Caki2 (cell line): ENCODE measurements at regions not wholly inside any gene's neighbourhood (a gene's known extent, or its start where the extent isn't known, plus 50 kb on each side); places are given as distances from the start of the nearest gene placed in this dataset.
"Not testable (repeated sequence)": the region's sequence is repeated elsewhere in the genome, so short reads cannot be mapped to it uniquely, and the experiment has no call there.

Experiments
- DNase-seq: peaks from one replicate; pipeline ENCODE4 v3.0.0-alpha.2; 2015; ENCODE audit warnings: low read depth
- in situ Hi-C: cut with HindIII; loops from 2 replicates; pipeline ENCODE4 v1.10.0; 2016; ENCODE audit warnings: low sequenced_read_pairs, low pct_unique_long_range_greater_than_20kb, mixed read lengths

DNA sequence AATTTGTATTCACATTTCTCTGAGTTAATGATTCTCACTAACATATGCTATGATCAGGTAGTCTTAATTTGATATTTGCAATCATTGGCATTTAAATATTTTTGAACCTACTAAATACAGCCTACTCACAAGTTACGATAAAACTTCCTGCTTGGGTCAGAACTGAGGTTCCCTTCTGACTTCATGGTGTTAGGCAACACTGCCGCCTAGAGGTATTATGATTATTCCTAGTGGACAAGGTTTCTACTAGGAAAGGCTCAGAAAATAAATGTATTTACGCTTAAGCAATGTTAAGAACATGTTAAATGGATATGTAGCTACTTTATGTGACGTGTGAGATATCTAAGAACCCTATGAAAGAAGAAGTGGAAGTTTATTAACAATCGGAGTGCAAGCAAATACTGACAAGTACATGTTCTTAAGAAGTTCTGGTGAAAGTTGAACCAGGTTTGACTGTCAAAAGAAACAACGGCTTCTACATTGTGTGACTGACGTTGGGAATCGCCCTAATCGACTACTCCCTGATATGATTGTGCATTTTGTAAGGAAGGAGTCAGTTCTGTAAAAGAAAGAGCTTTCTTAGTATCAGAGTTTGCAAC is 1395.8 kb downstream of the SLITRK5 start:
- DNase-seq, result peak; percentile 16
- in situ Hi-C loops, result no loop called here

DNA sequence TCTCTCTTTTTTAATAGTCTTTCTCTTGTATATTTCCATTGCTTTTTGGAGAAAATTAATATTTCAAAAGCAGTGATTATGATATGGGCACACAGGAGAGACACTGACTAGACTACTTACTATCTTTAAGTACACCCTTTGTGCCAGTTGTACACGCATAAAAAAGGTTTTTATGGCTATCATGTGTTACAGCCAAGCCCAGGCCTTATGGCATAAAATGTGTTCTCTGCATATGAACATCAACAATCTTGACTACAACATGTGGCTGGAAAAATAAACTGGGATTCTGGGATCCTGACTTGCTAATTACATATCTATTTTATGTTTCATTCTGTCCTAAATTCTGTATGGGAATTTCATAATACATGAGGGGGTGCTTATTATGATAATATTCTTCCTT is 1401.8 kb downstream of the SLITRK5 start:
- in situ Hi-C loops, result no loop called here

DNA sequence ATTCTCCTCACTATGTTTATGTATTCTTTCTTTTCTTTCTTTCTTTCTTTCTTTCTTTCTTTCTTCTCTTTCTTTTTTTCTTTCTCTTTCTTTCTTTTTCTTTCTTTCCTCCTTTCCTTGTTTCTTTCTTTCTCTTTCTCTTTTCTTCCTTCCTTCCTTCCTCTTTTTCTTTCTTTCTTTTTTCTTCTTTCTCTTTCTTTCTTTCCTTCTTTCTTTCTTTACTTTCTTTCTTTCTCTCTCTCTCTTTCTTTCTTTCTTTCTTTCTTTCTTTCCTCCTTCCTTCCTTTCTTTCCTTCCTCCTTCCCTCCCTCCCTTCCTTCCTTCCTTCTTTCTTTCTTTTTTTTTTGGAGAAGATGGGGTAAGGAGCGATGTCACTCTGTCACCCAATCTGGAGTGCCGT is 1405.5 kb downstream of the SLITRK5 start:
- in situ Hi-C loops, result no loop called here
- no peak for DNase-seq

More for the DNA sequence above, 1401.8 kb downstream of the SLITRK5 start:
- DNase-seq, result no peak

DNA sequence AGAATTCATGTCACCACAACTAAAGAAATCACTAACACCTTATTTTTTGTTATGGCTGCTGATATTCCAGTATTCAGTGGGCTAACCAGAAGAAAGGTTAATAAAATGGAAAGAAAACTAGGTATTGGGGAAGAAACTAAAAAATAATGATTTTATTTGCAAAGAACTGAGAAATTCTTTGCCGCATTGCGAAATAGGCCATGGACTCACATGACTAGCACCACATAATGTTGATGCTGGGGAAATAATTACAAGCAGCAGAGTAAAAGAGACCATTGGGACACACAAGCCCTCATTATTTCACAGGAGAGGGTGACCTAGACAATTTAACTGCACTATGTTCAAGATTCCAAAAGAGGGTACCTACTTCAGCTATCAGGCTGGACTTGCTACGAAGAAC is 1411.5 kb downstream of the SLITRK5 start:
- DNase-seq, result no peak
- in situ Hi-C loops, result no loop called here

DNA sequence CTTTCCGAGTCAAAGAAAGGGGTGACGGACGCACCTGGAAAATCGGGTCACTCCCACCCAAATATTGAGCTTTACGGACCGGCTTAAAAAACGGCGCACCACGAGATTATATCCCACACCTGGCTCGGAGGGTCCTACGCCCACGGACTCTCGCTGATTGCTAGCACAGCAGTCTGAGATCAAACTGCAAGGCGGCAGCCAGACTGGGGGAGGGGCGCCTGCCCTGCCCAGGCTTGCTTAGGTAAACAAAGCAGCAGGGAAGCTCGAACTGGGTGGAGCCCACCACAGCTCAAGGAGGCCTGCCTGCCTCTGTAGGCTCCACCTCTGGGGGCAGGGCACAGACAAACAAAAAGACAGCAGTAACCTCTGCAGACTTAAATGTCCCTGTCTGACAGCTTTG is 1416.9 kb downstream of the SLITRK5 start:
- in situ Hi-C loops, result not testable (repeated sequence)

DNA sequence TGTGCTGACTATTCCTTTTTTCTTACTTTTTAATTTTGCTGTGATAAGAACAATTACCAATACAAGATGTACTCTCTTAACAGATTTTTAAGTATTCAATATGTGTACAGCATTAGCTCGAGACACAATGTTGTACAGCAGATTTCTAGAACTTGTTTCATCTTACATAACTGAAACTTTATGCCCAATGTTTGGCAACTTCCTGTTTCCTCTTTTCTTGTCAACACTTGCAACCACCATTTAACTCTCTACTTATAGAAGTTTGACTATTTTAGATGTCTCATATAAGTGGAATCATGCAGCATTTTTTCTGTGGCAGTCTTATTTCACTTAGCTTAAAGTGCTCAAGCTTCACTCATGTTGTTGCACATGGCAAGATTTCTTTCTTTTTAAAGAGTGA is 1426.8 kb downstream of the SLITRK5 start:
- DNase-seq, result no peak
- in situ Hi-C loops, result no loop called here

More for the DNA sequence above, 1416.9 kb downstream of the SLITRK5 start:
- DNase-seq, result not testable (repeated sequence)

DNA sequence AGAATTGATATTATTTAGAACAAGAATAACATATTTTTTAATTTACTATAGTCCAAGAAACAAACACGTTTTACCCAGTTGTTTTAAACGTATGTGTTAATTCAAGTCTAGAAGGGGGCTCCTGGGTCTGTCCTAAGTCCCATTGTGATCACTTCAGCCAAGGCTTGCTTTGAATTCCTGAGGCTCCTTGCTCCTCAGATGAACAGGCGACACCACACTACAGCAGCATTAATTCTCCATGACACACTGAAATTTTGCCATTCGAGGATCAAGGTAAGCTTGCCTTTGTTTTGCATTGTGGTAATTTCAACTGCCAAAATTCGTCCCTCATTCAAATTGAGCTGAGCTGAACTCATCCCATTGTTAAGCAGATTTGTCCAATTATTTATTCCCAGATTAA is 1442.6 kb downstream of the SLITRK5 start:
- DNase-seq, result no peak
- in situ Hi-C loops, result no loop called here

DNA sequence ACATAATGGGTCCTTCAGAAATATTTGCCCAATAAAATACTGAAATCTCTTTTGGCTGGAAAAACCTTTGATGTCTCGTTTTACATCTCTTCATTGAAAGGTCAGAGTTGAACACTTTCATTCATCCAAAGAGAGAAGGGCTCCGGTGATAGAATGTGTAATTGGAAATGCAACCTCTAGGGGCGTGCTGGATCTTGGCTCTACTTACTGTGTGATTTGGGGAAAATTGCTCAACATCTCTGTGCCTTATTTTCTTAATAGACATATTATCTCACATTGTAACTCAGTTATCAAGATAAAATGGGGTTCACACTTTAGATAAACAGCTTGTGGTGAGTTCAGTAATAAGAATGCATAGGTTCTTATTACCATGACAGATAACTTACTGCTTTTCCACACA is 1444.1 kb downstream of the SLITRK5 start:
- no peak for DNase-seq
- in situ Hi-C loops, result no loop called here

DNA sequence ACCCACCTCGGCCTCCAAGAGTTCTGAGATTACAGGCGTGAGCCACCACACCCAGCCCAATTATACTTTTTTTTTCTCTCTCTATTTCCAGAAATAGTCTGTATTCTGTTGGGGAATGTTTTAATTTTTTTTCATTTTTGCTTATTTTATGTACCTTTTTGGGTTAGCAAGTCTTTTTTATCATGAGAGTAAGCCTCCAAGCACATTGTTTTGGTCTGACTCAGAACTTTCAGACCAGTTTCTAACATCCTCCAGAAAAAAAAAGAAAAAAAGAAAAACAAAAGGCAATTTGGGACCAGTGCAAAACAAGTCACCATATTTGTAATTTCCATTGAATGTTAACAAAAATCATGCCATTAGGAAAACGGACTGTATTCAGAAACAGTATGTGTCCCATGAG is 1465.5 kb downstream of the SLITRK5 start:
- DNase-seq, result no peak

DNA sequence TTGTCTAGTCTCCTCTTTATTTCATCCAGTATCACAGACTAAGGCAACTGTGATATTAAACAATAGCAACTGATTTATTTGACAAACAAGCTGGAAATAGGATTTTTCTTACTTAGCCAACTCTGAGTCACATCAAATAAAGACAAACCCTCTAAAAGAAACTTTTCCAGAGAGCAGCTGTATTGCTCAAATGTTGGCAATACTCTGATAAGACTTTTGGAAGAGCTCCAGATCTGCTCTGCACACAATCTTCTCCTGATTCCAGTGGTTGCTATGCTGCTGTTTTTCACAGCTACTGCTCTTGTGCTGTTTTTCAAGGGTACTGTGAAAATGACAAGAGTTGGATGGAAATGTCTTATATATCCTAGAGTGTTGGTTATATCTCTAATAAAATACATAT is 1479.2 kb downstream of the SLITRK5 start:
- DNase-seq, result no peak
- in situ Hi-C loops, result no loop called here

More for the DNA sequence above, 1465.5 kb downstream of the SLITRK5 start:
- in situ Hi-C loops, result no loop called here

DNA sequence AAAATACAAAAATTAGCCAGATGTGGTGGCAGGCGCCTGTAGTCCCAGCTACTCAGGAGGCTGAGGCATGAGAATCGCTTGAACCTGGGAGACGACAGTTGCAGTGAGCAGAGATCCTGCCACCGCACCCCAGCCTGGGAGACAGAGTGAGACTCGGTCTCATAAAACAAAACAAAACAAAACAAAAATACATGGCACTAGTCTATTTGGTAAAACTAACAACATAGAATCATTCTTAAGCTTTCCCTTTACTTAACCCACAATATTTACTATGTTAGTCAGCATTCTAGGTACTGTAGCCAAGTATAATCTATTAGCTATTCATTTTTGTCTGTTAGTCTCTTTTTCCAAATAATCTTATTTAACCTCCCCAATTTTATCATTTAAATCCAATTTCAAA is 1482.8 kb downstream of the SLITRK5 start:
- no peak for DNase-seq
- in situ Hi-C loops, result no loop called here

DNA sequence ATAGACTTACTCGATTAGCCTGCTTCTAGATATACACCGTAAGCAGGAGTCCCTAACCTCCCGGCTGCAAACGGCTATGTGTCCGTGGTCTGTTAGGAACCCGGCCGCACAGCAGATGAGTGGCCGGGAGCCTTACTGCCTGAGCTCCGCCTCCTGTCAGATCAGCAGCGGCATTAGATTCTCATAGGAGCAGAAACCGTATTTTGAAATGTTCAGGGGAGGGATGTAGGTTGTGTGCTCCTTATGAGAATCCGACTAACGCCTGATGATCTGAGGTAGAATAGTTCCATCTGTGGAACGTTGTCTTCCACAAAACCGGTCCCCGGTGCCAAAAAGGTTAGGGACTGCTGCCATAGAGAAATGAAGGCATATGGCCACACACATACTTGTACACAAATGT is 1491.9 kb downstream of the SLITRK5 start:
- in situ Hi-C loops, result no loop called here

DNA sequence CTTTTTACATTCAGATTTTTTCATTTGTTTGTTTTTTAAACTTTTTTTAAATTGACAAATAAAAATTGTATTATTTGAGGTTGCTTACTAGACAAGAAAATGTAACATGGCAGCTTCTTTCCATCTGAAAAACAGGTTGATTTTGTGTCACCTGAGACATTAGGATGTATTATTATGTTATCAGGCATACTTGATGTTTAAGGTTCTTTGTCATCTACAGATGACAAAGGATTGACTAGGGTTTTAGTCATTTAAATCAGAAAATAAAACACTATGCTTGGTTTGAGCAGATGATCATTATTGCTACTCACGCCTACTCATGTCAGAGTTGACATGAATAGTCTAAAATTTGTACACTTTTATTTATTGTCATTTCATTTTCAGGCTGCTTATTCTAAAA is 1494.5 kb downstream of the SLITRK5 start:
- DNase-seq, result no peak
- in situ Hi-C loops, result no loop called here

More for the DNA sequence above, 1491.9 kb downstream of the SLITRK5 start:
- DNase-seq, result no peak

DNA sequence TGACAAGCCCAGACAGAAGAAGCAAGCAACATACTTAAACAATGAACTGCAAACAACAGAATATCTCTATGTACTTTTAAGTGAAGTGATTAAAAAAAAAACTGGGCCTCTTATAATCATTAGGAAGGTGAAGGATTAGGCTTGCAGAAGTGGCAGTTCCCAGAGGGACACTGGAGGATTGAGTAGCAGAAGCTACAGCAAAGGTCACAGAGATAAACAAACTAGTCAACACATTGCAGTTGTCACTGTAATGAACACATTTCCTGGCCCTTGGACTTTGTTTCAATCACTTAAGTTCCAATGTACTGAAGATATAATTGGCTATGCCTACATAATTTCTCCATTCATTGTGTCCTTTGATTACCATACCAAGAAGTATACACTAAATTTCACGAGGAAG is 1498.8 kb downstream of the SLITRK5 start:
- in situ Hi-C loops, result no loop called here

DNA sequence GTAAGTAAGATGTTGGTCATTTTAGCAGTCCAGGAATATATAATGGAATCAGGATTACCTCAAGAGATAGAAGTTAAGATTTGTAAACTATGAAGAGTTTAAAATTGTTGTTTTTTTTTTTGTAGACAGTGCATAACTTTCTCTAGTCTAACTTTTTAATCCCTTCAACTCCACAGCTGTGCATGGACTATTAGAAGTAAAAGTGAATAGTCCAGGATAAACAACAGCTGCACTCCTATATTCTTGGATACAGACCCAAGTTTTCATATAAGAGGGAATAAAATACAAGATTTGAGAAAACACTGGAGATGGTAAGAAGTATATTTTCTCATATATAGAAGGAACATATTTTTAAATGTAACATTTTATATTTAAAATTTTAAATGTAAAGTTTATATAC is 1509.9 kb downstream of the SLITRK5 start:
- no peak for DNase-seq
- in situ Hi-C loops, result no loop called here

More for the DNA sequence above, 1498.8 kb downstream of the SLITRK5 start:
- no peak for DNase-seq

DNA sequence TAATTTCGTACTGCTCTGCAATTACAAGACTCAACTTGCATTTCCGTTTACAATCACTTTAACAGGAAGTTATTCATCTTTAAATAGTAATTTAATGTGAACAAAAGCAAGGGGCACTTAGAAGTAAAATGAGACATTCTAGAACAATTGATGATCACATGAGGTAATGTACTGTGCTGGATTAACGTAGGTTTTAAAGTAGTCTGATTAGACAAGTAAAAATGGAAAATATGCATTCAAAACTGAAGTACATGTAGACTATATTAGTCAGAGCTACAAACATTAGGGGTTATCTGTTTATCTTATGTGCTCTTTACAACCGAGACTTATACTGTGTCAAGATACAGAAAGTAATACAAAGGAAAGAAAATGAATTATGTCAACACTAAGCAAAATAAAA is 1528.0 kb downstream of the SLITRK5 start:
- no peak for DNase-seq

DNA sequence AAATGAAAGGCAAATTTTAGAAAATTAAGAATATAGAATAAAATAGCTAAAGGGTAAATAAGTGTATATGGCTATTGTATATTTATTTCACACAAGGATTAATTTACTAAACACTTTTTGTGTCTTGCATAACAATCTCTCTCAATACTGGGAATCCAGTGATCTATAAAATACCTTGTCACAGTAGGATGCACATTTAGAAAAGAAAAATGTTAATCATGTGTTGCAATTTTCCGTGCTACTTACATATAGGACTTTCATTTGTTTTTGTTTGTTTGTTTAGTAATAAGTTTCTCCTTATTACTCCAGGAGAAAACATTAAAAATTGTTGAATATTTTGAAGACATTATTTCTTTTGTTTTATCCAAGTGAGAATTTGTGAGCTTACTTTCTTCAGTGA is 1533.3 kb downstream of the SLITRK5 start:
- DNase-seq, result no peak
- in situ Hi-C loops, result no loop called here

More for the DNA sequence above, 1528.0 kb downstream of the SLITRK5 start:
- in situ Hi-C loops, result no loop called here

DNA sequence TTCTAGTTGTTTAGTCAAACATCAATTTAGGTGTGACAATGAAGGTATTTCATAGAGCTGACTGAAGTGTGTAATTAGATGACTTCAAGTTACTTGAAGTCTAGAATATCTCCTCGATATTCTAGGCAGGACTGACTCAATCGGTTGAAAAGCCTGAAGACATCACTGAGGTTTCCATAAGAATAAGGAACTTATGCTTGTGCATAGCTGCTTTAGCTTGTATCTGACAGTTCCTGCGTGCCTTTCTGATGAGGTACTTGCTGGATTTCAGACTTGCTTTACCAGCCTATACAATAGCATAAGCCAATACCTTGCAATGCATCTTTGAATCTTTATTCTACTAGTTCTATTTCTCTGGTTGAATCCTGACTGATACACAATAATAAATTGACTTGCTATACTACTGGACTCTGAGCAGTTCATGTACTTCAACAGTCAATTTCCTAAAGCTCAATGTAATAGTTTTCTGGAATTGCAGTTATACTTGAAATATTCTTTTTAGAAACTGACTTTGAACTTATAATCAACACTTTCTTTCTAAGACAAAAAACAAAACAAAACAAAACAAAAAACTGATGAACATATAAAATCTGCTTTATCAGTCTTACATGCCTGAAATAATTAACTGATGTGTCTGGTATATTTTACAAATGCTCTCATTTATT is 1534.8 kb downstream of the SLITRK5 start:
- DNase-seq, result no peak
- in situ Hi-C loops, result no loop called here

DNA sequence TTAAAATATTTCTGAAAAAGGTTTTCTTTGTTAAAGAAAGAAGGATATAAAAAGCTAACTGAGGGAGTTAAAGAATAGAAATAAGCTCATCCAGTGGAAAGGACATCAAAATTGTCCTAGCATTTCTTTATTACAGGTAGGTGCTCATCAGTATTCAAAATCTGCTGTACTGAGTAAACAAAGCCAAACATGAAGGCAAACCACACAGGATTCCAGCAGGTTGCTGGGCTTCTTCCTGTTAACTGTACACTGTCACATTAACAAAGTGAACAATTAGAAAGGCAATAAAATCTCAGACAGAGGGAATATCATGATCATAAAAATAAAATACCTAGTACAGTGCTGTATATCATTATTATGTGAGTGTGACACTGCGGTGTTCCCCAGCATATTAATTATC is 1541.0 kb downstream of the SLITRK5 start:
- in situ Hi-C loops, result no loop called here
- DNase-seq, result no peak

DNA sequence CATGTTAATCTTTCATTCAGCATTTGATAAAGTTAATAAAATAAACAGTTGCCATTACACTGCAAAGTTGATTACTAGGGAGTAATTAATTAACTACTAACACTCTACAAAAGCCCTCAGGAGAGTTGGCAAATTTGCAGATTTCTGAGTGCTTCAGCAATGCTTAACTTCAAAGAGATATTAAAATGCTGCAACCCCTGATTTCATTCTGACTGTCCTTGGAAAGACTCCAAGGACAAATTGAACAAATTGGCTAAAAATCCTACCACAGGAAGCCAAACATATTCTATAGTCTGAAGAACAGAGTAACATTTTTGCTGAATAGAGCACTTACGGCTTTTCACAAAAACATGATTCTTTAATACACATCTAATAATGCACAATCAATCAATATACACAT is 1543.0 kb downstream of the SLITRK5 start:
- no peak for DNase-seq

More for the DNA sequence above, 1543.0 kb downstream of the SLITRK5 start:
- in situ Hi-C loops, result no loop called here
